DND-41 (cell line): ENCODE measurements at regions not wholly inside any gene's neighbourhood (a gene's known extent, or its start where the extent isn't known, plus 50 kb on each side); places are given as distances from the start of the nearest gene placed in this dataset.

Experiments used
- ATAC-seq: fragments of 200-7000 bp; cut with Tn5 transposase; 3 replicates; pipeline ENCODE4 v1.9.1; 2021; ENCODE audit warnings: low read depth; ENCODE audit not compliant: insufficient read depth
- DNase-seq: peaks from one replicate; pipeline ENCODE4 v3.0.0-alpha.2; 2020
- H2AFZ ChIP-seq: 2 replicates; pipeline ENCODE4 v1.6.0; 2012; ENCODE audit warnings: low read depth, low read length
- H3K27ac ChIP-seq: 2 replicates; pipeline ENCODE4 v1.5.1; 2012; ENCODE audit warnings: low read length, inconsistent platforms
- H3K27me3 ChIP-seq: fragments of 200-600 bp; sonication (generic); 2 replicates; pipeline ENCODE4 v1.6.0; 2012; ENCODE audit warnings: low read length, mild to moderate bottlenecking, inconsistent platforms; ENCODE audit not compliant: insufficient read depth, poor library complexity
- H3K36me3 ChIP-seq: 2 replicates; pipeline ENCODE4 v1.5.1; 2012; ENCODE audit warnings: low read length, inconsistent platforms; ENCODE audit not compliant: insufficient read depth
- H3K4me1 ChIP-seq: 2 replicates; pipeline ENCODE4 v1.5.1; 2012; ENCODE audit warnings: mild to moderate bottlenecking, low read length; ENCODE audit not compliant: insufficient read depth
- H3K4me2 ChIP-seq: 2 replicates; pipeline ENCODE4 v1.6.0; 2012; ENCODE audit warnings: mild to moderate bottlenecking, moderate library complexity, low read length, inconsistent platforms; ENCODE audit not compliant: insufficient read depth
- H3K4me3 ChIP-seq, 2 experiments: fragments of 200-600 bp in 1 of 2; shearing (Covaris generic) in 1 of 2; 2 replicates each; pipeline ENCODE4 v1.5.1; 2012 to 2016; ENCODE audit warnings: inconsistent platforms in 2 of 2, low read length in 2 of 2, mild to moderate bottlenecking in 2 of 2, low read depth in 1 of 2, moderate library complexity in 1 of 2
- H3K79me2 ChIP-seq: 2 replicates; pipeline ENCODE4 v1.6.0; 2012; ENCODE audit warnings: low read length, inconsistent platforms; ENCODE audit not compliant: insufficient read depth
- H3K9ac ChIP-seq: 2 replicates; pipeline ENCODE4 v1.6.0; 2012; ENCODE audit warnings: low read depth, mild to moderate bottlenecking, inconsistent platforms, low read length, moderate library complexity
- H3K9me3 ChIP-seq: 2 replicates; pipeline ENCODE4 v1.5.1; 2012; ENCODE audit warnings: low read length, moderate library complexity, mild to moderate bottlenecking, inconsistent platforms; ENCODE audit not compliant: insufficient read depth, severe bottlenecking
- H4K20me1 ChIP-seq: 2 replicates; pipeline ENCODE4 v1.6.0; 2012; ENCODE audit warnings: low read length; ENCODE audit not compliant: insufficient read depth
- EZH2 ChIP-seq: IDR thresholded peaks from 3 replicates; pipeline ENCODE4 v1.6.1; 2012; ENCODE audit warnings: borderline replicate concordance, low read depth, mild to moderate bottlenecking, moderate library complexity, low read length, inconsistent platforms; ENCODE audit not compliant: severe bottlenecking
- TF ChIP-seq, protein P1 (sequence below): IDR thresholded peaks from 2 replicates; pipeline ENCODE4 v1.5.1; 2012; ENCODE audit warnings: borderline replicate concordance, low read length, moderate library complexity, mild to moderate bottlenecking; ENCODE audit not compliant: poor library complexity, severe bottlenecking; ENCODE audit errors: extremely low read depth

DNA sequence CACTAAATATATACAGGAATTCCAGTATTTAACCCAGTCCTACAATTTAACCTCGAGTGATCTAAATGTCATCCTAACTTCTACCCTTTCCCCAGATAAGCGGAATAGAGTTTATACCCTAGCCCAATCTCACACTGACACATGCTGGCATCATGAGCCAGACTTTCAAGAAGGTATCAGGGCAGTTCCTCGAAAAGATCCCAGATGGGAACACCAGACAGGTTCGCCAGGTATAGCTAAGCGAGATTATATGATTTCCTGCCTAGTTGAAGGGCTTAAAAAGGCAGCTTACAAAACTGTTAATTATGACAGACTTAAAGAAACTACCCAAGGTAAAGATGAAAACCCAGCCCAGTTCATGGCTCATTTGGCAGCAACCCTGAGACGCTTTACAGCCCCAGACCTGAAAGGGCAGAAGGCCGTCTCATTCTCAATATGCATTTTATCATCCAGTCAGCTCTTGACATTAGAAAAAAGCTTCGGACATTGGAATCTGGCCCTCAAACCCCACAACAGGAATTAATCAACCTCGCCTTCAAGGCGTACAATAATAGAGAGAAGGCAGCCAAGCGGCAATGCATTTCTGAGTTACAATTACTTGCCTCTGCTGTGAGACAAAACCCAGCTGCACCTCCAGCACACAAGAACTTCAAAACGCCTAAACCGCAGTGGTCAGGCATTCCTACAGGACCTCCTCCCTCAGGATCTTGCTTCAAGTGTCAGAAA lies 668.2 kb upstream of the PKDCC start:
- no peaks in the 10 kb centered on the region for H3K4me1 ChIP-seq
- no peak overlapping the region for H3K4me3 ChIP-seq
- TF ChIP-seq, protein P1, sequence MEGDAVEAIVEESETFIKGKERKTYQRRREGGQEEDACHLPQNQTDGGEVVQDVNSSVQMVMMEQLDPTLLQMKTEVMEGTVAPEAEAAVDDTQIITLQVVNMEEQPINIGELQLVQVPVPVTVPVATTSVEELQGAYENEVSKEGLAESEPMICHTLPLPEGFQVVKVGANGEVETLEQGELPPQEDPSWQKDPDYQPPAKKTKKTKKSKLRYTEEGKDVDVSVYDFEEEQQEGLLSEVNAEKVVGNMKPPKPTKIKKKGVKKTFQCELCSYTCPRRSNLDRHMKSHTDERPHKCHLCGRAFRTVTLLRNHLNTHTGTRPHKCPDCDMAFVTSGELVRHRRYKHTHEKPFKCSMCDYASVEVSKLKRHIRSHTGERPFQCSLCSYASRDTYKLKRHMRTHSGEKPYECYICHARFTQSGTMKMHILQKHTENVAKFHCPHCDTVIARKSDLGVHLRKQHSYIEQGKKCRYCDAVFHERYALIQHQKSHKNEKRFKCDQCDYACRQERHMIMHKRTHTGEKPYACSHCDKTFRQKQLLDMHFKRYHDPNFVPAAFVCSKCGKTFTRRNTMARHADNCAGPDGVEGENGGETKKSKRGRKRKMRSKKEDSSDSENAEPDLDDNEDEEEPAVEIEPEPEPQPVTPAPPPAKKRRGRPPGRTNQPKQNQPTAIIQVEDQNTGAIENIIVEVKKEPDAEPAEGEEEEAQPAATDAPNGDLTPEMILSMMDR = no peak
- TF ChIP-seq EZH2 = no peak
- no peaks in the 10 kb centered on the region for H3K9me3 ChIP-seq
- H3K79me2 ChIP-seq = no peaks in the 10 kb centered on the region
- DNase-seq (no peak), ATAC-seq (no peak)
- no peaks in the 10 kb centered on the region for H3K36me3 ChIP-seq
- H2AFZ ChIP-seq = no peak overlapping the region
- no peak overlapping the region for H3K27ac ChIP-seq
- no peaks in the 10 kb centered on the region for H3K27me3 ChIP-seq
- no peaks in the 10 kb centered on the region for H4K20me1 ChIP-seq
- H3K4me2 ChIP-seq = no peak overlapping the region
- H3K9ac ChIP-seq = no peak overlapping the region

DNA sequence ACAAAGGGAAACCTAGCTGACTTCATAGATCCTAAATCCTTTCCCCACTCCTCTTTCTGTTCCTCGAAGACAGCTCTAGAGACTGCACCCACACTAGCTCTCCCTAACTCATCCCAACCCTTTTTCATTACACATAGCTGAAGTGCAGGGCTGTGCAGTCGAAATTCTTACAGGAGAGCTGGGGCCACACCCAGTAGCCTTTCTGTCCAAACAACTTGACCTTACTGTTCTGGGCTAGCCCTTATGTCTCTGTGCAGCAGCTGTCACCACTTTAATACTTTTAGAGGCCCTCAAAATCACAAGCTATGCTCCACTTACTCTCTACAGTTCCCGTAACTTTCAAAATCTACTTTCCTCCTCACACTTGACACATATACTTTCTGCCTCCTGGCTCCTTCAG lies 666.1 kb upstream of the PKDCC start:
- no peak overlapping the region for H2AFZ ChIP-seq
- DNase-seq = no peak
- no peak overlapping the region for H3K4me3 ChIP-seq
- H3K4me1 ChIP-seq = no peaks in the 10 kb centered on the region
- H4K20me1 ChIP-seq = no peaks in the 10 kb centered on the region
- no peak overlapping the region for H3K4me2 ChIP-seq
- H3K9me3 ChIP-seq = no peaks in the 10 kb centered on the region
- no peak overlapping the region for H3K27ac ChIP-seq
- TF ChIP-seq, protein P1 = no peak
- no peak for TF ChIP-seq EZH2
- H3K79me2 ChIP-seq = no peaks in the 10 kb centered on the region
- H3K9ac ChIP-seq = no peak overlapping the region
- no peak for ATAC-seq
- no peaks in the 10 kb centered on the region for H3K36me3 ChIP-seq
- no peaks in the 10 kb centered on the region for H3K27me3 ChIP-seq

DNA sequence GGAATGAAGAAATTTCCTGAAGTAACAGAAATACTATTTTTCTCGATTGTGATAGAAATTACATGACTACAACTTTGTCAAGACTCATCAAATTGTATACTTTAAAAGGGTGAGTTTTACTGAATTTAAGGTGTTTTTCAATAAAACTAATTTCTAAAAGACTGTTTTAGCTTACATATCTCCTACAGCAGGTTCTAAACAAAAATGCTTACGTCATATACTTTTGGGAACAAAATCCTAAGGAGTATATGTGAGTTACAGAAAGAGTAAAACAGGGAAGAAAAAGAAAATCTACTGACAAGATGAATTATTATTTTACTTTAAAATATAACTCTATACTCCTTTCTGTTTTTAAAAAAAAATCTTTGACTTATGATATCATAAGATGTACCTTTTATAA lies 660.3 kb upstream of the PKDCC start:
- TF ChIP-seq, protein P1 = no peak
- TF ChIP-seq EZH2 = no peak
- no peak for ATAC-seq

More for the DNA sequence above, 660.3 kb upstream of the PKDCC start:
- H3K4me3 ChIP-seq = no peak overlapping the region
- H4K20me1 ChIP-seq = no peaks in the 10 kb centered on the region
- no peaks in the 10 kb centered on the region for H3K9me3 ChIP-seq
- no peaks in the 10 kb centered on the region for H3K4me1 ChIP-seq
- H3K9ac ChIP-seq = no peak overlapping the region
- H3K79me2 ChIP-seq = no peaks in the 10 kb centered on the region
- no peak overlapping the region for H3K27ac ChIP-seq
- no peaks in the 10 kb centered on the region for H3K36me3 ChIP-seq
- no peak overlapping the region for H3K4me2 ChIP-seq
- H3K27me3 ChIP-seq = no peaks in the 10 kb centered on the region
- no peak overlapping the region for H2AFZ ChIP-seq
- DNase-seq = no peak
